PFSK-1 (cell line): ENCODE measurements at regions not wholly inside any gene's neighbourhood (a gene's known extent, or its start where the extent isn't known, plus 50 kb on each side); places are given as distances from the start of the nearest gene placed in this dataset.

Experiments used
- FOXP2 ChIP-seq: optimal IDR thresholded peaks from 2 replicates; pipeline ENCODE3; 2011; ENCODE audit warnings: borderline replicate concordance, control low read depth, inconsistent platforms; ENCODE audit not compliant: insufficient read depth; ENCODE audit errors: extremely low read length, extremely low read depth
- POLR2AphosphoS5 ChIP-seq: IDR thresholded peaks from 2 replicates; pipeline ENCODE4 v1.6.1; 2012; ENCODE audit warnings: low read depth, mild to moderate bottlenecking, control low read depth, low read length, moderate library complexity
- SIN3A ChIP-seq: IDR thresholded peaks from 2 replicates; pipeline ENCODE4 v1.6.1; 2012; ENCODE audit warnings: mild to moderate bottlenecking, low read length, moderate library complexity, borderline replicate concordance; ENCODE audit not compliant: insufficient read depth
- TAF1 ChIP-seq: IDR thresholded peaks from 2 replicates; pipeline ENCODE4 v1.6.1; 2012; ENCODE audit warnings: low read length, control low read depth, borderline replicate concordance; ENCODE audit not compliant: insufficient read depth
- TF ChIP-seq, protein P1 (sequence below), 2 experiments: IDR thresholded peaks; 2 replicates each; pipeline versions ENCODE4 v1.6.1 to v1.8.0; 2011 to 2012; ENCODE audit warnings: low read depth in 2 of 2, low read length in 2 of 2, control low read depth in 1 of 2, inconsistent platforms in 1 of 2, mild to moderate bottlenecking in 1 of 2, moderate library complexity in 1 of 2; ENCODE audit not compliant: insufficient read depth in 1 of 2

DNA sequence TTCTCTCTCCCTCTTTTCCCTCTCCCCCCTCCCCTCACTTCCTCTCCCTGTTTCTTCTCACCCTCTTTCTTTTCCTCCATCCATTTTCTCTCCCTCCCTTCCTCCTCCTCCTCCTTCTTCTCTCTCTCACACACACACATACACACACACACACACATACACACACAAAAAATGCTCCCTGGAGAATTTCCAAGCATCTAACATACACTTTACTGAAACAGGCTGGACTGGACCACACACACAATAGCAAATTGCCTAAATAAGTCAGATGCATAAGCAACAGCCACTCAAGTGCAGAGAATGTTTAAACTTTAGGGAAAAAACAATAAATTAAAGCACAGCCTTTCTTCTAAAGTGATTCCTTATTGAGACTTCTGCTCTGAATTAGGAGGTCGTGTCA is 267.7 kb downstream of the FGFR2 start:
- TF ChIP-seq SIN3A (no peak), TAF1 (no peak), FOXP2 (no peak), POLR2AphosphoS5 (no peak)
- TF ChIP-seq, protein P1, sequence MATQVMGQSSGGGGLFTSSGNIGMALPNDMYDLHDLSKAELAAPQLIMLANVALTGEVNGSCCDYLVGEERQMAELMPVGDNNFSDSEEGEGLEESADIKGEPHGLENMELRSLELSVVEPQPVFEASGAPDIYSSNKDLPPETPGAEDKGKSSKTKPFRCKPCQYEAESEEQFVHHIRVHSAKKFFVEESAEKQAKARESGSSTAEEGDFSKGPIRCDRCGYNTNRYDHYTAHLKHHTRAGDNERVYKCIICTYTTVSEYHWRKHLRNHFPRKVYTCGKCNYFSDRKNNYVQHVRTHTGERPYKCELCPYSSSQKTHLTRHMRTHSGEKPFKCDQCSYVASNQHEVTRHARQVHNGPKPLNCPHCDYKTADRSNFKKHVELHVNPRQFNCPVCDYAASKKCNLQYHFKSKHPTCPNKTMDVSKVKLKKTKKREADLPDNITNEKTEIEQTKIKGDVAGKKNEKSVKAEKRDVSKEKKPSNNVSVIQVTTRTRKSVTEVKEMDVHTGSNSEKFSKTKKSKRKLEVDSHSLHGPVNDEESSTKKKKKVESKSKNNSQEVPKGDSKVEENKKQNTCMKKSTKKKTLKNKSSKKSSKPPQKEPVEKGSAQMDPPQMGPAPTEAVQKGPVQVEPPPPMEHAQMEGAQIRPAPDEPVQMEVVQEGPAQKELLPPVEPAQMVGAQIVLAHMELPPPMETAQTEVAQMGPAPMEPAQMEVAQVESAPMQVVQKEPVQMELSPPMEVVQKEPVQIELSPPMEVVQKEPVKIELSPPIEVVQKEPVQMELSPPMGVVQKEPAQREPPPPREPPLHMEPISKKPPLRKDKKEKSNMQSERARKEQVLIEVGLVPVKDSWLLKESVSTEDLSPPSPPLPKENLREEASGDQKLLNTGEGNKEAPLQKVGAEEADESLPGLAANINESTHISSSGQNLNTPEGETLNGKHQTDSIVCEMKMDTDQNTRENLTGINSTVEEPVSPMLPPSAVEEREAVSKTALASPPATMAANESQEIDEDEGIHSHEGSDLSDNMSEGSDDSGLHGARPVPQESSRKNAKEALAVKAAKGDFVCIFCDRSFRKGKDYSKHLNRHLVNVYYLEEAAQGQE (IDR thresholded peaks at IDR 0.05; ENCODE audit: insufficient read depth in 1 of 2, low read depth in 2 of 2, low read length in 2 of 2): no peak

DNA sequence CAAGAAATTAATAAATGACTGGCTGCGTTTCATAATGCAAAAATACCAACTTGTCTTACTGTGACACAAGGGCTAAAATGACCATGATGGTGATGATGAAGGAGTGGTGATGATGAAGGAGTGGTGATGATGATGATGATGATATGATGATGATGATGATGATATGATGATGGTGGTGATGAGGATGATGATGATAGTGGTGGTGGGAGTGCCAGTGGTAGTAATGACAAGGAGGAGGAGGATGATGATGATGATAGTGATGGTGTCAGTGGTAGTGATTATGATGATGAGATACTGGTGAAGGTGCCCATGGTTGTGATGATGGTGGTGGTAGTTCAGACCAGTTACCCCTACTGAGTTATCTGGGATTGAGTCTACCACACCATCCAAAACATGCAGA is 265.9 kb downstream of the FGFR2 start:
- no peak for TF ChIP-seq POLR2AphosphoS5
- TF ChIP-seq, protein P1 (IDR thresholded peaks at IDR 0.05; ENCODE audit: insufficient read depth in 1 of 2, low read depth in 2 of 2, low read length in 2 of 2): no peak
- TF ChIP-seq SIN3A: no peak
- TF ChIP-seq TAF1: no peak

- no peak for TF ChIP-seq TAF1
- TF ChIP-seq POLR2AphosphoS5: no peak
- TF ChIP-seq FOXP2: no peak
- TF ChIP-seq, protein P1 (IDR thresholded peaks at IDR 0.05; ENCODE audit: insufficient read depth in 1 of 2, low read depth in 2 of 2, low read length in 2 of 2): no peak
- no peak for TF ChIP-seq SIN3A
Observed at GRCh38 chr10:121332829-121333765, 265.1 kb downstream of the FGFR2 start.

- TF ChIP-seq FOXP2: no peak
- TF ChIP-seq TAF1: no peak
- TF ChIP-seq POLR2AphosphoS5: no peak
- no peak for TF ChIP-seq SIN3A
- TF ChIP-seq, protein P1 (IDR thresholded peaks at IDR 0.05; ENCODE audit: insufficient read depth in 1 of 2, low read depth in 2 of 2, low read length in 2 of 2): no peak
Observed at GRCh38 chr10:121335386-121335925, 262.8 kb downstream of the FGFR2 start.
